HUES48 (cell line): ENCODE measurements at regions not wholly inside any gene's neighbourhood (a gene's known extent, or its start where the extent isn't known, plus 50 kb on each side); places are given as distances from the start of the nearest gene placed in this dataset.

Experiments
- H3K27ac ChIP-seq: one replicate; pipeline ENCODE4 v1.7.0; 2013; ENCODE audit warnings: low read depth, low read length, inconsistent platforms
- H3K27me3 ChIP-seq: 2 replicates; pipeline ENCODE4 v1.6.1; 2013; ENCODE audit warnings: mild to moderate bottlenecking, low read length; ENCODE audit not compliant: control insufficient read depth, insufficient read depth
- H3K36me3 ChIP-seq: 2 replicates; pipeline ENCODE4 v1.6.1; 2013; ENCODE audit warnings: low read length; ENCODE audit not compliant: control insufficient read depth, insufficient read depth
- H3K4me1 ChIP-seq: 2 replicates; pipeline ENCODE4 v1.6.1; 2013; ENCODE audit warnings: mild to moderate bottlenecking, low read length; ENCODE audit not compliant: control insufficient read depth, insufficient read depth
- H3K4me3 ChIP-seq: 2 replicates; pipeline ENCODE4 v1.5.1; 2013; ENCODE audit warnings: mild to moderate bottlenecking, low read depth, low read length
- H3K9ac ChIP-seq: 2 replicates; pipeline ENCODE4 v1.6.1; 2013; ENCODE audit warnings: mild to moderate bottlenecking, low read depth, low read length, moderate library complexity
- H3K9me3 ChIP-seq: 2 replicates; pipeline ENCODE4 v1.6.1; 2013; ENCODE audit warnings: low read length; ENCODE audit not compliant: control insufficient read depth, insufficient read depth

GRCh38 chr7:348480-348844 is 58.5 kb downstream of the FOXL3 start:
- Histone ChIP-seq H3K4me1 (no peaks in the 10 kb centered on the region), H3K9me3 (no peaks in the 10 kb centered on the region), H3K27me3 (no peaks in the 10 kb centered on the region), H3K4me3 (no peak overlapping the region), H3K36me3 (no peaks in the 10 kb centered on the region), H3K27ac (no peak overlapping the region), H3K9ac (no peak overlapping the region)

GRCh38 chr7:348962-349743 is 59.2 kb downstream of the FOXL3 start:
- Histone ChIP-seq H3K27me3 (no peaks in the 10 kb centered on the region), H3K4me3 (no peak overlapping the region), H3K4me1 (no peaks in the 10 kb centered on the region), H3K27ac (no peak overlapping the region), H3K9ac (no peak overlapping the region), H3K36me3 (no peaks in the 10 kb centered on the region), H3K9me3 (no peaks in the 10 kb centered on the region)

- Histone ChIP-seq H3K4me3 (no peak overlapping the region), H3K4me1 (no peaks in the 10 kb centered on the region), H3K9ac (no peak overlapping the region), H3K36me3 (no peaks in the 10 kb centered on the region), H3K9me3 (no peaks in the 10 kb centered on the region), H3K27ac (no peak overlapping the region), H3K27me3 (no peaks in the 10 kb centered on the region)
Observed at GRCh38 chr7:351256-351655, 61.3 kb downstream of the FOXL3 start.

GRCh38 chr7:351681-352480 is 61.9 kb downstream of the FOXL3 start:
- H3K9me3 ChIP-seq: no peaks in the 10 kb centered on the region
- H3K27ac ChIP-seq: no peak overlapping the region
- H3K27me3 ChIP-seq: no peaks in the 10 kb centered on the region
- no peaks in the 10 kb centered on the region for H3K36me3 ChIP-seq
- no peak overlapping the region for H3K9ac ChIP-seq
- H3K4me3 ChIP-seq: no peak overlapping the region
- H3K4me1 ChIP-seq: no peaks in the 10 kb centered on the region

- Histone ChIP-seq H3K27me3 (no peaks in the 10 kb centered on the region), H3K4me1 (no peaks in the 10 kb centered on the region), H3K27ac (no peak overlapping the region), H3K4me3 (no peak overlapping the region), H3K36me3 (no peaks in the 10 kb centered on the region), H3K9ac (no peak overlapping the region), H3K9me3 (no peaks in the 10 kb centered on the region; the same call in 1 of the 2 replicates)
Observed at GRCh38 chr7:353746-354325, 63.9 kb downstream of the FOXL3 start.

GRCh38 chr7:354597-355470 is 64.9 kb downstream of the FOXL3 start:
- no peaks in the 10 kb centered on the region for H3K4me1 ChIP-seq
- no peak overlapping the region for H3K4me3 ChIP-seq
- no peaks in the 10 kb centered on the region for H3K36me3 ChIP-seq
- no peak overlapping the region for H3K27ac ChIP-seq
- no peaks in the 10 kb centered on the region; the same call in 1 of the 2 replicates for H3K9me3 ChIP-seq
- no peaks in the 10 kb centered on the region for H3K27me3 ChIP-seq
- H3K9ac ChIP-seq: no peak overlapping the region

- H3K27me3 ChIP-seq: no peaks in the 10 kb centered on the region
- H3K9ac ChIP-seq: no peak overlapping the region
- H3K9me3 ChIP-seq: no peaks in the 10 kb centered on the region; the same call in 1 of the 2 replicates
- no peak overlapping the region for H3K4me3 ChIP-seq
- no peaks in the 10 kb centered on the region for H3K4me1 ChIP-seq
- no peak overlapping the region for H3K27ac ChIP-seq
- no peaks in the 10 kb centered on the region for H3K36me3 ChIP-seq
Observed at GRCh38 chr7:355568-355967, 65.6 kb downstream of the FOXL3 start.

- Histone ChIP-seq H3K9me3 (no peaks in the 10 kb centered on the region; the same call in 1 of the 2 replicates), H3K27me3 (no peaks in the 10 kb centered on the region), H3K4me1 (no peaks in the 10 kb centered on the region)
Observed at GRCh38 chr7:356087-356486, 66.1 kb downstream of the FOXL3 start.

GRCh38 chr7:356691-357462 is 66.9 kb downstream of the FOXL3 start:
- H3K36me3 ChIP-seq: no peaks in the 10 kb centered on the region
- H3K4me3 ChIP-seq: no peak overlapping the region
- no peak overlapping the region for H3K9ac ChIP-seq
- H3K9me3 ChIP-seq: no peaks in the 10 kb centered on the region; the same call in 1 of the 2 replicates
- H3K4me1 ChIP-seq: no peaks in the 10 kb centered on the region
- no peaks in the 10 kb centered on the region for H3K27me3 ChIP-seq
- no peak overlapping the region for H3K27ac ChIP-seq

More at GRCh38 chr7:356087-356486, 66.1 kb downstream of the FOXL3 start:
- no peak overlapping the region for H3K27ac ChIP-seq
- no peak overlapping the region for H3K4me3 ChIP-seq
- no peak overlapping the region for H3K9ac ChIP-seq
- H3K36me3 ChIP-seq: no peaks in the 10 kb centered on the region
